Neural cell (in vitro differentiated cells): ENCODE measurements at regions not wholly inside any gene's neighbourhood (a gene's known extent, or its start where the extent isn't known, plus 50 kb on each side); places are given as distances from the start of the nearest gene placed in this dataset.

Source experiments
- H2AFZ ChIP-seq: fragments of 200-600, 300-800 bp; sonication (generic), shearing (Covaris generic); 2 replicates; pipeline ENCODE4 v1.6.0; 2014; ENCODE audit warnings: low read depth, mild to moderate bottlenecking, antibody characterized with exemption, low read length, moderate library complexity
- H3F3A ChIP-seq: fragments of 200-600 bp; shearing (Covaris generic); 2 replicates; pipeline ENCODE4 v1.6.1; 2016; ENCODE audit warnings: mild to moderate bottlenecking, moderate library complexity, mixed read lengths, antibody characterized with exemption, low read length; ENCODE audit not compliant: insufficient read depth, poor library complexity, severe bottlenecking
- H3K27ac ChIP-seq: fragments of 200-600, 300-800 bp; sonication (generic), shearing (Covaris generic); 2 replicates; pipeline ENCODE4 v1.5.1; 2014; ENCODE audit warnings: mild to moderate bottlenecking, low read length, moderate library complexity
- H3K27me3 ChIP-seq: fragments of 300-800, 200-600 bp; sonication (generic), shearing (Covaris generic); 2 replicates; pipeline ENCODE4 v1.6.0; 2014; ENCODE audit warnings: mild to moderate bottlenecking, low read depth, low read length, moderate library complexity; ENCODE audit not compliant: insufficient read depth
- H3K36me3 ChIP-seq: fragments of 300-800, 200-600 bp; sonication (generic), shearing (Covaris generic); 2 replicates; pipeline ENCODE4 v1.5.1; 2014; ENCODE audit warnings: mild to moderate bottlenecking, antibody characterized with exemption, low read length, moderate library complexity; ENCODE audit not compliant: insufficient read depth
- H3K4me2 ChIP-seq: fragments of 300-800, 200-600 bp; sonication (generic), shearing (Covaris generic); 2 replicates; pipeline ENCODE4 v1.6.0; 2014; ENCODE audit warnings: mild to moderate bottlenecking, low read length
- H3K4me3 ChIP-seq: fragments of 300-800, 200-600 bp; sonication (generic), shearing (Covaris generic); 2 replicates; pipeline ENCODE4 v1.5.1; 2014; ENCODE audit warnings: mild to moderate bottlenecking, low read length, moderate library complexity
- H3K79me2 ChIP-seq: fragments of 200-600 bp; shearing (Covaris generic); replicated peaks from 2 replicates; pipeline ENCODE4 v1.6.0; 2014; ENCODE audit warnings: mild to moderate bottlenecking, low read length, moderate library complexity; ENCODE audit not compliant: insufficient read depth
- H3K9ac ChIP-seq: fragments of 300-800, 200-600 bp; sonication (generic), shearing (Covaris generic); 2 replicates; pipeline ENCODE4 v1.6.1; 2016; ENCODE audit warnings: mild to moderate bottlenecking, low read length, mixed read lengths
- H3K9me2 ChIP-seq: fragments of 200-600 bp; shearing (Covaris generic); 2 replicates; pipeline ENCODE4 v1.6.1; 2016; ENCODE audit warnings: mild to moderate bottlenecking, low read length, mixed read lengths; ENCODE audit not compliant: insufficient read depth
- H3K9me3 ChIP-seq: fragments of 200-600, 300-800 bp; sonication (generic), shearing (Covaris generic); 2 replicates; pipeline ENCODE4 v1.6.1; 2016; ENCODE audit warnings: mild to moderate bottlenecking, mixed run types, low read length, moderate library complexity, mixed read lengths
- H4K20me1 ChIP-seq: fragments of 200-600 bp; shearing (Covaris generic); 2 replicates; pipeline ENCODE4 v1.6.1; 2016; ENCODE audit warnings: mild to moderate bottlenecking, mixed run types; ENCODE audit not compliant: insufficient read depth
- EP300 ChIP-seq: fragments of 450-650 bp; conservative IDR thresholded peaks from 2 replicates; pipeline ENCODE4 v1.6.1; 2014; ENCODE audit warnings: antibody characterized with exemption, mild to moderate bottlenecking, moderate library complexity; ENCODE audit not compliant: poor library complexity, severe bottlenecking
- EZH2 ChIP-seq: fragments of 200-600, 300-800 bp; shearing (Covaris generic), sonication (generic); IDR thresholded peaks from 2 replicates; pipeline ENCODE4 v1.6.1; 2014; ENCODE audit warnings: antibody characterized with exemption, low read length, borderline replicate concordance, mild to moderate bottlenecking; ENCODE audit not compliant: insufficient read depth, poor library complexity, severe bottlenecking
- MXI1 ChIP-seq: fragments of 450-650 bp; conservative IDR thresholded peaks from 2 replicates; pipeline ENCODE4 v1.6.1; 2014; ENCODE audit warnings: antibody characterized with exemption, mild to moderate bottlenecking; ENCODE audit not compliant: poor library complexity, severe bottlenecking
- POLR2AphosphoS5 ChIP-seq: IDR thresholded peaks from 2 replicates; pipeline ENCODE4 v1.6.1; 2012
- RAD21 ChIP-seq: fragments of 450-650 bp; conservative IDR thresholded peaks from 2 replicates; pipeline ENCODE4 v1.6.1; 2014; ENCODE audit warnings: antibody characterized with exemption, mild to moderate bottlenecking, moderate library complexity
- REST ChIP-seq: IDR thresholded peaks from 2 replicates; pipeline ENCODE4 v1.6.1; 2012; ENCODE audit warnings: borderline replicate concordance
- SMC3 ChIP-seq: fragments of 450-650 bp; conservative IDR thresholded peaks from 2 replicates; pipeline ENCODE4 v1.6.1; 2014; ENCODE audit warnings: antibody characterized with exemption, mild to moderate bottlenecking, moderate library complexity; ENCODE audit not compliant: poor library complexity
- TAF1 ChIP-seq: IDR thresholded peaks from 2 replicates; pipeline ENCODE4 v1.6.1; 2012; ENCODE audit warnings: low read depth
- TF ChIP-seq, protein P1 (sequence below): fragments of 450-650 bp; IDR thresholded peaks from 2 replicates; pipeline ENCODE4 v1.5.1; 2014; ENCODE audit warnings: antibody characterized with exemption, mild to moderate bottlenecking, moderate library complexity; ENCODE audit not compliant: poor library complexity, severe bottlenecking

DNA sequence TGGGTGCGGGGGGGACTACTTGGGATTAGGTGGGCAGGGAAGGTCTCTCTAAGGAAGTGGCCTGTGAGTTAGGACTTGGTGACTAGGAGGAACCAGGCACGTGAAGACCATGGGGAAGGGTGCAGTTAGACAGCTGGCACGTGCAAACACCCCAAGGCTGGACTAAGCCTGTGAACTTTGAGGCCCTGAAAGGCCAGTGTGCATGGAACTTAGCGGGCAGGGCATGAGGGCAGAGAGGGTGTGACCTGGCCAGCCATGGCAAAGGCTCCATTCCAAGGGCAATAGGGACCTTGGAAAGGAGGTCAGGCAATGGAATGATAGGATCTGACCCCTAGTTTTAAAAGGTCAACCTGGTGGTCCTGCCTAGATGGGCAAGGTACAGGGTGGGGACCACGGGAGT is 158.4 kb upstream of the PCBD1 start:
- no peaks in the 10 kb centered on the region for H3F3A ChIP-seq
- H2AFZ ChIP-seq: no peak overlapping the region
- no peaks in the 10 kb centered on the region for H3K79me2 ChIP-seq
- no peak overlapping the region for H3K9ac ChIP-seq
- no peaks in the 10 kb centered on the region for H3K9me3 ChIP-seq
- no peak overlapping the region for H3K4me3 ChIP-seq
- no peaks in the 10 kb centered on the region for H3K36me3 ChIP-seq
- no peaks in the 10 kb centered on the region for H3K9me2 ChIP-seq
- no peak overlapping the region for H3K4me2 ChIP-seq
- no peak for TF ChIP-seq POLR2AphosphoS5
- no peaks in the 10 kb centered on the region for H3K27me3 ChIP-seq
- H4K20me1 ChIP-seq: no peaks in the 10 kb centered on the region
- H3K27ac ChIP-seq: no peak overlapping the region

DNA sequence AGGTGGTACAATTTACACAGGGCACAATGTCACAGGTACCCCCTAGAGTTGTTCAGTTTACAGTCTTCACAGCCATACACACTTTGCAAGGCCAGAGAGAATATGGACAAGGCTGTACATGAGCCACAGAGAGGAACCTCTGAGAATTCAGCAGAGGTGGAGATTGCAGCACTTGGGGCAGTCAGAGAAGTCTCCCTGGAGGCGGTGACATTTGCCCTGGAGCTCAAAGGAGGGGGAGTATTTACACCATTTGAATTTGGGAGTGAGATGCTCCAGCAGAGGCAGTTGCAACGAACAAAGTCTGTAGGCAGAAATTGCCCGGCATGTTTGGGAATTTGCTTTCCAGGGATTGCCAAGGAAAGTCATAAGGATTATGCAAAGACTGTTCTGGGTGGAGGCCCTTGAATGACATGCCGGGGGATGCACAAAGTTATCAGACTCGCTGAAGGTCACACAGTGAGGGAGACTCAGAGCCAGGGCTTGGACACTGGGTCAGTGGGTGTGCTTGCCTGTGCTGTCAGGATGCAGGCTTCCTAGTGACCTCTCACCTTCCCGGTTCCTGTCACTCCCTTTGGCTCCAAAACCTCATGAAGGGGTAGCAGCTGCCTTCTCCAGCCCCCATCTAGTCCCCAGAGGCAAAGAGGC is 160.7 kb upstream of the PCBD1 start:
- no peaks in the 10 kb centered on the region for H3K9me3 ChIP-seq
- no peaks in the 10 kb centered on the region for H4K20me1 ChIP-seq
- H3F3A ChIP-seq: no peaks in the 10 kb centered on the region
- no peaks in the 10 kb centered on the region for H3K9me2 ChIP-seq
- no peaks in the 10 kb centered on the region for H3K27me3 ChIP-seq
- no peak overlapping the region for H3K27ac ChIP-seq
- no peak overlapping the region for H2AFZ ChIP-seq
- no peaks in the 10 kb centered on the region for H3K79me2 ChIP-seq
- no peak overlapping the region for H3K9ac ChIP-seq
- no peaks in the 10 kb centered on the region for H3K36me3 ChIP-seq
- no peak overlapping the region for H3K4me3 ChIP-seq
- H3K4me2 ChIP-seq: no peak overlapping the region
- TF ChIP-seq EZH2 (no peak), SMC3 (no peak), EP300 (no peak), MXI1 (no peak), REST (no peak), TAF1 (no peak), RAD21 (no peak), POLR2AphosphoS5 (no peak)
- TF ChIP-seq, protein P1, sequence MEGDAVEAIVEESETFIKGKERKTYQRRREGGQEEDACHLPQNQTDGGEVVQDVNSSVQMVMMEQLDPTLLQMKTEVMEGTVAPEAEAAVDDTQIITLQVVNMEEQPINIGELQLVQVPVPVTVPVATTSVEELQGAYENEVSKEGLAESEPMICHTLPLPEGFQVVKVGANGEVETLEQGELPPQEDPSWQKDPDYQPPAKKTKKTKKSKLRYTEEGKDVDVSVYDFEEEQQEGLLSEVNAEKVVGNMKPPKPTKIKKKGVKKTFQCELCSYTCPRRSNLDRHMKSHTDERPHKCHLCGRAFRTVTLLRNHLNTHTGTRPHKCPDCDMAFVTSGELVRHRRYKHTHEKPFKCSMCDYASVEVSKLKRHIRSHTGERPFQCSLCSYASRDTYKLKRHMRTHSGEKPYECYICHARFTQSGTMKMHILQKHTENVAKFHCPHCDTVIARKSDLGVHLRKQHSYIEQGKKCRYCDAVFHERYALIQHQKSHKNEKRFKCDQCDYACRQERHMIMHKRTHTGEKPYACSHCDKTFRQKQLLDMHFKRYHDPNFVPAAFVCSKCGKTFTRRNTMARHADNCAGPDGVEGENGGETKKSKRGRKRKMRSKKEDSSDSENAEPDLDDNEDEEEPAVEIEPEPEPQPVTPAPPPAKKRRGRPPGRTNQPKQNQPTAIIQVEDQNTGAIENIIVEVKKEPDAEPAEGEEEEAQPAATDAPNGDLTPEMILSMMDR: no peak

- H3K4me3 ChIP-seq: no peak overlapping the region
- H3K9ac ChIP-seq: no peak overlapping the region
- H3K4me2 ChIP-seq: no peak overlapping the region
- no peaks in the 10 kb centered on the region for H3K27me3 ChIP-seq
- H3K79me2 ChIP-seq: no peaks in the 10 kb centered on the region
- no peaks in the 10 kb centered on the region for H4K20me1 ChIP-seq
- TF ChIP-seq EZH2: no peak
- TF ChIP-seq REST: no peak
- TF ChIP-seq, protein P1: no peak
- no peak for TF ChIP-seq EP300
- TF ChIP-seq SMC3: no peak
- TF ChIP-seq RAD21: no peak
- no peak for TF ChIP-seq TAF1
- no peak for TF ChIP-seq POLR2AphosphoS5
- TF ChIP-seq MXI1: no peak
- H3K36me3 ChIP-seq: no peaks in the 10 kb centered on the region
- H3F3A ChIP-seq: no peaks in the 10 kb centered on the region
- no peak overlapping the region for H3K27ac ChIP-seq
- H3K9me3 ChIP-seq: no peaks in the 10 kb centered on the region
- no peaks in the 10 kb centered on the region for H3K9me2 ChIP-seq
- no peak overlapping the region for H2AFZ ChIP-seq
These were observed 161.6 kb upstream of the PCBD1 start for GRCh38 chr10:71049994-71050393.
